NCI-H510A (cell line): ENCODE measurements at regions not wholly inside any gene's neighbourhood (a gene's known extent, or its start where the extent isn't known, plus 50 kb on each side); places are given as distances from the start of the nearest gene placed in this dataset.

Experiments used
- DNase-seq: peaks from one replicate; lab custom pipeline; 2025; lab: John Stamatoyannopoulos, UW

GRCh38 chr1:10848109-10848684 lies 51.8 kb upstream of the CASZ1 start:
- no peak for DNase-seq

GRCh38 chr1:10850026-10850425 lies 53.6 kb upstream of the CASZ1 start:
- no peak for DNase-seq

- DNase-seq, result no peak
Observed at GRCh38 chr1:10851024-10852013, 54.9 kb upstream of the CASZ1 start.

- no peak for DNase-seq
Observed at GRCh38 chr1:10852018-10852417, 55.6 kb upstream of the CASZ1 start.

GRCh38 chr1:10852486-10852885 lies 56.0 kb upstream of the CASZ1 start:
- DNase-seq, result no peak

- no peak for DNase-seq
Observed at GRCh38 chr1:10852998-10853520, 56.6 kb upstream of the CASZ1 start.

- no peak for DNase-seq
Observed at GRCh38 chr1:10853701-10854100, 57.3 kb upstream of the CASZ1 start.

GRCh38 chr1:10854856-10855459 lies 58.5 kb upstream of the CASZ1 start:
- no peak for DNase-seq

- DNase-seq, result no peak
Observed at GRCh38 chr1:10856176-10856683, 59.8 kb upstream of the CASZ1 start.

GRCh38 chr1:10856863-10857598 lies 60.6 kb upstream of the CASZ1 start:
- no peak for DNase-seq

GRCh38 chr1:10857687-10858086 lies 61.2 kb upstream of the CASZ1 start:
- DNase-seq, result no peak

- no peak for DNase-seq
Observed at GRCh38 chr1:10860218-10860617, 63.8 kb upstream of the CASZ1 start.

GRCh38 chr1:10860682-10861081 lies 64.2 kb upstream of the CASZ1 start:
- no peak for DNase-seq

GRCh38 chr1:10861822-10862221 lies 65.4 kb upstream of the CASZ1 start:
- no peak for DNase-seq

GRCh38 chr1:10862743-10863335 lies 66.4 kb upstream of the CASZ1 start:
- DNase-seq, result no peak

- DNase-seq, result no peak
Observed at GRCh38 chr1:10863886-10864285, 67.4 kb upstream of the CASZ1 start.

- no peak for DNase-seq
Observed at GRCh38 chr1:10864776-10865175, 68.3 kb upstream of the CASZ1 start.

- DNase-seq, result no peak
Observed at GRCh38 chr1:10865518-10866320, 69.3 kb upstream of the CASZ1 start.

- peak; percentile 96 for DNase-seq
Observed at GRCh38 chr1:10866321-10867093, 70.1 kb upstream of the CASZ1 start.
